ENCODE measurements at regions not wholly inside any gene's neighbourhood (a gene's known extent, or its start where the extent isn't known, plus 50 kb on each side); places are given as distances from the start of the nearest gene placed in this dataset.

DNA sequence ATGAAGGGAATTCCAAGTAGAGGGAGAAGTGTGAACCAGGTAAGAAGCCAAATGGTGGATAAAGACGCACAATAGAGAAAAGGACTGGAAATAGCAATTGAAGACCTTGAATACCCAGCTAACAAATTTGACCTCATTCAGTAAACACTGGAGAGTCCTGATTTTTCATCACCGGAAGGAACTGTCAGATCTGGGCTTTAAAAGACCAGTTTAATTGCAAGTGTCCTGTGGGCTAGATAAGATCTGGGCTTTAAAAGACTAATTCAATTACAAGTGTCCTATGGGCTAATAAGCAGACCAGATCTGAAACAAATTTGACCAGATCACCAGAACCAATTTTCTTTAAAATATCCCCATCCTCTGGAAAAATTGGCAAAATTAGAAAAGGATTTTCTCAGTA, 380.0 kb downstream of the ACTL7B start:
- TF ChIP-seq CTCF (conservative IDR thresholded peaks at IDR 0.05; ENCODE audit: low read depth, low read length) (no peak), EZH2phosphoT487 (IDR thresholded peaks at IDR 0.05; ENCODE audit: borderline replicate concordance, low read length) (no peak), EZH2 (IDR thresholded peaks at IDR 0.05; ENCODE audit: low read length, unreplicated experiment) (no peak)
